Smooth muscle cell (in vitro differentiated cells): ENCODE measurements at regions not wholly inside any gene's neighbourhood (a gene's known extent, or its start where the extent isn't known, plus 50 kb on each side); places are given as distances from the start of the nearest gene placed in this dataset.
"Not testable (repeated sequence)": the region's sequence is repeated elsewhere in the genome, so short reads cannot be mapped to it uniquely, and the experiment has no call there.

Source experiments
- DNase-seq: peaks from one replicate; lab custom pipeline; 2025; ENCODE audit not compliant: unreplicated experiment; lab: John Stamatoyannopoulos, UW
- H2AFZ ChIP-seq: fragments of 200-600 bp; sonication (generic); 2 replicates; pipeline ENCODE4 v1.6.0; 2016; ENCODE audit warnings: antibody characterized with exemption, low read depth, mild to moderate bottlenecking
- H3F3A ChIP-seq: fragments of 200-600 bp; sonication (generic); 2 replicates; pipeline ENCODE4 v1.6.0; 2017; ENCODE audit warnings: antibody characterized with exemption, low read depth
- H3K27ac ChIP-seq: fragments of 200-600 bp; sonication (generic); 2 replicates; pipeline ENCODE4 v1.5.1; 2016; ENCODE audit warnings: low read depth, mild to moderate bottlenecking
- H3K27me3 ChIP-seq: fragments of 200-600 bp; sonication (generic); 2 replicates; pipeline ENCODE4 v1.6.1; 2016; ENCODE audit warnings: low read depth, mild to moderate bottlenecking
- H3K36me3 ChIP-seq: fragments of 200-600 bp; sonication (generic); 2 replicates; pipeline ENCODE4 v1.5.1; 2016; ENCODE audit warnings: low read depth
- H3K4me1 ChIP-seq: fragments of 200-600 bp; sonication (generic); 2 replicates; pipeline ENCODE4 v1.5.1; 2016; ENCODE audit warnings: low read depth
- H3K4me2 ChIP-seq: fragments of 200-600 bp; sonication (generic); 2 replicates; pipeline ENCODE4 v1.6.0; 2016; ENCODE audit warnings: mild to moderate bottlenecking
- H3K4me3 ChIP-seq: fragments of 200-600 bp; sonication (generic); 2 replicates; pipeline ENCODE4 v1.5.1; 2016; ENCODE audit warnings: mild to moderate bottlenecking
- H3K79me2 ChIP-seq: fragments of 200-600 bp; sonication (generic); 2 replicates; pipeline ENCODE4 v1.6.0; 2016; ENCODE audit warnings: low read depth, mild to moderate bottlenecking
- H3K9ac ChIP-seq: fragments of 200-600 bp; sonication (generic); 2 replicates; pipeline ENCODE4 v1.6.0; 2016; ENCODE audit warnings: low read depth
- H3K9me3 ChIP-seq: fragments of 200-600 bp; sonication (generic); replicated peaks from 2 replicates; pipeline ENCODE4 v1.5.1; 2016; ENCODE audit warnings: low read depth
- H4K20me1 ChIP-seq: fragments of 200-600 bp; sonication (generic); 2 replicates; pipeline ENCODE4 v1.6.0; 2016; ENCODE audit warnings: low read depth
- CTCF ChIP-seq: fragments of 200-600 bp; sonication (generic); IDR thresholded peaks from 2 replicates; pipeline ENCODE4 v1.5.1; 2017; ENCODE audit warnings: borderline replicate concordance, mild to moderate bottlenecking, antibody characterized with exemption; ENCODE audit not compliant: insufficient read depth, poor library complexity, severe bottlenecking
- WGBS: methylation state at CpG from one replicate; pipeline ENCODE4 v1.1.7; 2016; ENCODE audit warnings: low lambda C conversion rate; 5-methylcytosine and 5-hydroxymethylcytosine counted together

DNA sequence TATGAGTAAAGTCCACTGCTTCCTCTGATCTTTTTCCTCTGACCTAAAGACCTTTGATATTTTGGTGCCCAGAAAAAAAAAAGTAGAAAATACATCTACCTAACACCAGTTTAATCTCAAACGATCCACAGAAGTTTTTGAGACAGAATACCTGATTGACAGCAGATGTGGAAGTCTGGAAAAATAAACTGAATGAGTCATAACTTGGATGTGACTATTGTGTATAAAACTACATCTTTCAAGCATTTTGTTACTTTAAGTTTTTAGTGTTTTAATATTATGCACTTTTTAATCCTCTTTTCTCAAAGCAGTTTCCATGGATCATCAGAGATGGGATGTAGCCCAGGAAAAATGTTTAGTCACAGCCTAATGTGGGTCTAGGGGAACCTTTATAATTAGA lies 216.1 kb downstream of the SLITRK1 start:
- Histone ChIP-seq H3K9me3 (no peaks in the 10 kb centered on the region), H3K9ac (no peak overlapping the region), H3K36me3 (no peaks in the 10 kb centered on the region), H3F3A (no peaks in the 10 kb centered on the region), H3K79me2 (no peaks in the 10 kb centered on the region), H2AFZ (no peak overlapping the region), H3K27me3 (no peaks in the 10 kb centered on the region), H3K4me3 (no peak overlapping the region), H3K4me1 (no peaks in the 10 kb centered on the region), H4K20me1 (no peaks in the 10 kb centered on the region), H3K4me2 (no peak overlapping the region), H3K27ac (no peak overlapping the region)
- DNase-seq: no peak
- no peak for TF ChIP-seq CTCF
- WGBS: 81% methylated on average over 1 of the region's 1 CpG

- H3K4me2 ChIP-seq: no peak overlapping the region
- H3K9ac ChIP-seq: no peak overlapping the region
- no peaks in the 10 kb centered on the region for H3F3A ChIP-seq
- no peaks in the 10 kb centered on the region for H3K4me1 ChIP-seq
- H2AFZ ChIP-seq: no peak overlapping the region
- no peak for TF ChIP-seq CTCF
- no peaks in the 10 kb centered on the region for H4K20me1 ChIP-seq
- no peak for DNase-seq
- H3K27me3 ChIP-seq: no peaks in the 10 kb centered on the region
- no peak overlapping the region for H3K27ac ChIP-seq
- no peaks in the 10 kb centered on the region for H3K36me3 ChIP-seq
- H3K4me3 ChIP-seq: no peak overlapping the region
- no peaks in the 10 kb centered on the region for H3K79me2 ChIP-seq
- WGBS: 81% methylated on average over 2 of the region's 2 CpGs
- no peaks in the 10 kb centered on the region for H3K9me3 ChIP-seq
Observed at GRCh38 chr13:83657281-83657680, 225.0 kb downstream of the SLITRK1 start.

DNA sequence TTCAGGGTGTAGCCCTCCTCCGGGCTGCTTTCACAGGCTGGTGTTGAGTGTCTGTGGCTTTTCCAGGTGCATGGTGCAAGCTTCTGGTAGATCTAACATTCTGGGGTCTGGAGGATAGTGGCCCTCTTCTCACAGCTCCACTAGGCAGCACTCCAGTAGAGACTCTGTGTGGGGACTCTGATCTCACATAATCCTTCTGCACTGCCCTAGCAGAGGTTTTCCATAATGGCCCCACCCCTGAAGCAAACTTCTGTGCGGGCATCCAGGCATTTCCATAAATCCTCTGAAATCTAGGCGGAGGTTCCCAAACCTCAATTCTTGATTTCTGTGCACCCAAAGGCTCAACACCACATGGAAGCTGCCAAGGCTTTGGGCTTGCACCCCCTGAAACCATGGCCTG lies 239.7 kb downstream of the SLITRK1 start:
- H3K79me2 ChIP-seq, H3K9ac ChIP-seq, H4K20me1 ChIP-seq, H3K4me2 ChIP-seq, DNase-seq, H3K36me3 ChIP-seq, H3K4me3 ChIP-seq, H3K4me1 ChIP-seq, H3K27me3 ChIP-seq, H3K27ac ChIP-seq, H2AFZ ChIP-seq, H3K9me3 ChIP-seq, H3F3A ChIP-seq: not testable (repeated sequence)
- WGBS: 73% methylated on average over 3 of the region's 3 CpGs

GRCh38 chr13:83634601-83635000 lies 247.7 kb downstream of the SLITRK1 start:
- 86% methylated on average over 2 of the region's 2 CpGs for WGBS
- no peak for TF ChIP-seq CTCF
- H3K36me3 ChIP-seq: no peaks in the 10 kb centered on the region

More at GRCh38 chr13:83634601-83635000, 247.7 kb downstream of the SLITRK1 start:
- Histone ChIP-seq H3K4me3 (no peak overlapping the region), H4K20me1 (no peaks in the 10 kb centered on the region), H3K79me2 (no peaks in the 10 kb centered on the region), H3K4me1 (no peaks in the 10 kb centered on the region), H3F3A (no peaks in the 10 kb centered on the region), H3K27ac (no peak overlapping the region), H3K9ac (no peak overlapping the region), H2AFZ (no peak overlapping the region), H3K27me3 (no peaks in the 10 kb centered on the region), H3K4me2 (no peak overlapping the region), H3K9me3 (no peaks in the 10 kb centered on the region)
- no peak for DNase-seq
